ENCODE measurements at regions not wholly inside any gene's neighbourhood (a gene's known extent, or its start where the extent isn't known, plus 50 kb on each side); places are given as distances from the start of the nearest gene placed in this dataset.

DNA sequence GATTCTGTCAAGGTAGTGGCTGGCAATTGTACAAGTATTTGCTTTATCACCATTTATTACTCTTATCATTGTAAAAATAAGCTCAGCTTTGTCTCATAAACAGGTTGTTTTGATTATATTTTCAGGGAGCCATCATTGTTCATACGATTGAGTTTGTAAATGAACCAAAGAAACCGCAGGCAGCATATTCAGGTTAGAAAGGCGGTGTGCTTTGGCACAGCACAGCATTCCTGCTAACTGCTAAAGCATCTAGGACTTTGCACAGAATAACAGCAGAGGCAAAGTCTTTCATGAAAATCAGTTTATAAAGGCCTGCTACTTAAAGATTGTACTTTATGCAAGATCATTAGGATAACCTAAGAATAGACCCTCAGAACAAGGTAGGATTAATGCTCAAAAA, 281.5 kb upstream of the SLC24A2 start:
- no peak overlapping the region for H3K14ac ChIP-seq (replicated peaks; ENCODE audit: low read depth, low read length)
- in situ Hi-C loops (cut with MboI; ENCODE audit: low sequenced_read_pairs) = no loop called here
- ChIA-PET POLR2A (ENCODE audit: unreplicated experiment) (no interaction called here), CTCF (no interaction called here)
- no peak overlapping the region for H2AK5ac ChIP-seq (ENCODE audit: low read depth, low read length)
- no peak for TF ChIP-seq CEBPB (IDR thresholded peaks at IDR 0.05; ENCODE audit: low read depth, low read length)
- TF ChIP-seq, protein P1, sequence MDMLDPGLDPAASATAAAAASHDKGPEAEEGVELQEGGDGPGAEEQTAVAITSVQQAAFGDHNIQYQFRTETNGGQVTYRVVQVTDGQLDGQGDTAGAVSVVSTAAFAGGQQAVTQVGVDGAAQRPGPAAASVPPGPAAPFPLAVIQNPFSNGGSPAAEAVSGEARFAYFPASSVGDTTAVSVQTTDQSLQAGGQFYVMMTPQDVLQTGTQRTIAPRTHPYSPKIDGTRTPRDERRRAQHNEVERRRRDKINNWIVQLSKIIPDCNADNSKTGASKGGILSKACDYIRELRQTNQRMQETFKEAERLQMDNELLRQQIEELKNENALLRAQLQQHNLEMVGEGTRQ (IDR thresholded peaks at IDR 0.05; ENCODE audit: low read depth, low read length) = no peak
- TF ChIP-seq RFX5 (IDR thresholded peaks at IDR 0.05; ENCODE audit: low read depth, low read length) = no peak
- TF ChIP-seq SMC3 (IDR thresholded peaks at IDR 0.05; ENCODE audit: low read depth, low read length) = no peak
- TF ChIP-seq MAZ (IDR thresholded peaks at IDR 0.05; ENCODE audit: borderline replicate concordance, low read depth, low read length) = no peak
- TF ChIP-seq BHLHE40 (IDR thresholded peaks at IDR 0.05; ENCODE audit: low read depth, low read length) = no peak
- no peak for TF ChIP-seq RCOR1 (IDR thresholded peaks at IDR 0.05; ENCODE audit: insufficient replicate concordance, low read length)
- no peak for TF ChIP-seq NFE2L2 (IDR thresholded peaks at IDR 0.05; ENCODE audit: low read depth, low read length)
- TF ChIP-seq MXI1 (IDR thresholded peaks at IDR 0.05; ENCODE audit: borderline replicate concordance, low read depth, low read length) = no peak
- no peak for TF ChIP-seq POLR2A (IDR thresholded peaks at IDR 0.05; ENCODE audit: low read depth, low read length)
- TF ChIP-seq, protein P2, sequence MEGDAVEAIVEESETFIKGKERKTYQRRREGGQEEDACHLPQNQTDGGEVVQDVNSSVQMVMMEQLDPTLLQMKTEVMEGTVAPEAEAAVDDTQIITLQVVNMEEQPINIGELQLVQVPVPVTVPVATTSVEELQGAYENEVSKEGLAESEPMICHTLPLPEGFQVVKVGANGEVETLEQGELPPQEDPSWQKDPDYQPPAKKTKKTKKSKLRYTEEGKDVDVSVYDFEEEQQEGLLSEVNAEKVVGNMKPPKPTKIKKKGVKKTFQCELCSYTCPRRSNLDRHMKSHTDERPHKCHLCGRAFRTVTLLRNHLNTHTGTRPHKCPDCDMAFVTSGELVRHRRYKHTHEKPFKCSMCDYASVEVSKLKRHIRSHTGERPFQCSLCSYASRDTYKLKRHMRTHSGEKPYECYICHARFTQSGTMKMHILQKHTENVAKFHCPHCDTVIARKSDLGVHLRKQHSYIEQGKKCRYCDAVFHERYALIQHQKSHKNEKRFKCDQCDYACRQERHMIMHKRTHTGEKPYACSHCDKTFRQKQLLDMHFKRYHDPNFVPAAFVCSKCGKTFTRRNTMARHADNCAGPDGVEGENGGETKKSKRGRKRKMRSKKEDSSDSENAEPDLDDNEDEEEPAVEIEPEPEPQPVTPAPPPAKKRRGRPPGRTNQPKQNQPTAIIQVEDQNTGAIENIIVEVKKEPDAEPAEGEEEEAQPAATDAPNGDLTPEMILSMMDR (conservative IDR thresholded peaks at IDR 0.05; ENCODE audit: low read depth, low read length) = no peak
- TF ChIP-seq RAD21 (IDR thresholded peaks at IDR 0.05; ENCODE audit: low read length) = no peak
- no peak for TF ChIP-seq MAFK (IDR thresholded peaks at IDR 0.05; ENCODE audit: low read depth, low read length)
- TF ChIP-seq FOS (IDR thresholded peaks at IDR 0.05; ENCODE audit: low read depth, low read length) = no peak
- TF ChIP-seq CHD1 (IDR thresholded peaks at IDR 0.05; ENCODE audit: low read depth, low read length) = no peak
- H3K9ac ChIP-seq (ENCODE audit: low read depth, low read length) = no peak overlapping the region
- no peaks in the 10 kb centered on the region for H3K36me3 ChIP-seq (ENCODE audit: control insufficient read depth, insufficient read depth, low read length)
- peaks cover 3% of the 10 kb centered on the region; the same call in 1 of the 2 replicates for H3K27me3 ChIP-seq (ENCODE audit: control insufficient read depth, insufficient read depth, low read length)
- no peak overlapping the region for H2BK20ac ChIP-seq (ENCODE audit: low read depth, low read length)
- no peaks in the 10 kb centered on the region for H3K9me3 ChIP-seq (ENCODE audit: control insufficient read depth, insufficient read depth, low read length)
- no peaks in the 10 kb centered on the region for H4K20me1 ChIP-seq (ENCODE audit: insufficient read depth, low read length)
- no peak overlapping the region for H3K27ac ChIP-seq (ENCODE audit: insufficient read depth, low read length)
- ATAC-seq (ENCODE audit: low read depth) (no peak), DNase-seq (no peak)
- no peak overlapping the region for H3K56ac ChIP-seq (ENCODE audit: extremely low read depth, insufficient read depth, low read length)
- H4K8ac ChIP-seq (ENCODE audit: low read depth in 2 of 2, low read length in 2 of 2) = no peak overlapping the region
- no peaks in the 10 kb centered on the region for H3K79me1 ChIP-seq (ENCODE audit: low read depth in 1 of 2, low read length in 2 of 2)
- no peak overlapping the region for H3K4me3 ChIP-seq (ENCODE audit: insufficient read depth, low read depth, low read length)
- H3K23ac ChIP-seq (ENCODE audit: low read depth, low read length) = no peak overlapping the region
- no peak overlapping the region for H4K91ac ChIP-seq (ENCODE audit: insufficient read depth, low read depth, low read length)
- H3K9me1 ChIP-seq (ENCODE audit: insufficient read depth, low read length) = no peaks in the 10 kb centered on the region
- no peak overlapping the region for H4K5ac ChIP-seq (ENCODE audit: low read depth, low read length)
- intact Hi-C loops (cut with micrococcal nuclease) = no loop called here
- no peak overlapping the region for H2AK9ac ChIP-seq (replicated peaks; ENCODE audit: low read depth, low read length, poor library complexity)
- H3K4me2 ChIP-seq (ENCODE audit: low read depth, low read length) = no peak overlapping the region
- WGBS, 2 experiments (ENCODE audit: extremely low coverage in 2 of 2, insufficient read length in 1 of 2) = 82% methylated on average over 3 of the region's 3 CpGs; no CpG with 5 or more reads in 1 of the 2 experiments
- dilution Hi-C loops (cut with HindIII; ENCODE audit: low sequenced_read_pairs, unreplicated experiment) = no loop called here
- no peak overlapping the region for H3K18ac ChIP-seq (ENCODE audit: low read depth, low read length)
- H3K4ac ChIP-seq (ENCODE audit: low read depth, low read length) = no peak overlapping the region
- no peak overlapping the region for H2BK5ac ChIP-seq (ENCODE audit: low read depth, low read length, poor library complexity, severe bottlenecking)
- no TSS peak for BruUV-seq (replicated peaks)
- H3K4me1 ChIP-seq (ENCODE audit: control insufficient read depth, insufficient read depth, low read length) = no peaks in the 10 kb centered on the region
- no peak overlapping the region for H2BK15ac ChIP-seq (ENCODE audit: low read depth, low read length)
- no peak overlapping the region for H2BK120ac ChIP-seq (ENCODE audit: low read depth, low read length)
- no peak overlapping the region for H2AFZ ChIP-seq (replicated peaks; ENCODE audit: low read length, poor library complexity)
